ENCODE measurements at regions not wholly inside any gene's neighbourhood (a gene's known extent, or its start where the extent isn't known, plus 50 kb on each side); places are given as distances from the start of the nearest gene placed in this dataset.

DNA sequence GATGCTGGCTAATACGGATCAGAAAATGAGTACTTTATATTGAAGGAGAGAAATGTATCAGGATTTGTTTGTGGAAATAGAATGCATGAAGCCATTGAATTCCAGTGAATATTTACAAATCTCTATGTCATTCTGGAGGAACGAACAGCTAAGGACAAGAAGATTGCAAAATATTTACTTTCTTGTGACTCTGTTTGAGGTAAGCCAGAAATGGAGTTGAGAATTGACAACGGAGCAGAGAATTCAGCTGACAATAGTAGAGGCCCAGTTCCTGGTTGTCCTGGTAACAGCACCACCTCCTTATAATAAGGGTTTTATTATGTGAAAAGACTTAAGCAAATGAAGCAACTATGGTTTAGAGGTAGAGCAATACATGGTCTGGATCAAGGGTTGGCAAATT lies 349.2 kb downstream of the ADCYAP1 start:
- no peak for DNase-seq (ENCODE audit: low read depth)
- TF ChIP-seq, protein P1, sequence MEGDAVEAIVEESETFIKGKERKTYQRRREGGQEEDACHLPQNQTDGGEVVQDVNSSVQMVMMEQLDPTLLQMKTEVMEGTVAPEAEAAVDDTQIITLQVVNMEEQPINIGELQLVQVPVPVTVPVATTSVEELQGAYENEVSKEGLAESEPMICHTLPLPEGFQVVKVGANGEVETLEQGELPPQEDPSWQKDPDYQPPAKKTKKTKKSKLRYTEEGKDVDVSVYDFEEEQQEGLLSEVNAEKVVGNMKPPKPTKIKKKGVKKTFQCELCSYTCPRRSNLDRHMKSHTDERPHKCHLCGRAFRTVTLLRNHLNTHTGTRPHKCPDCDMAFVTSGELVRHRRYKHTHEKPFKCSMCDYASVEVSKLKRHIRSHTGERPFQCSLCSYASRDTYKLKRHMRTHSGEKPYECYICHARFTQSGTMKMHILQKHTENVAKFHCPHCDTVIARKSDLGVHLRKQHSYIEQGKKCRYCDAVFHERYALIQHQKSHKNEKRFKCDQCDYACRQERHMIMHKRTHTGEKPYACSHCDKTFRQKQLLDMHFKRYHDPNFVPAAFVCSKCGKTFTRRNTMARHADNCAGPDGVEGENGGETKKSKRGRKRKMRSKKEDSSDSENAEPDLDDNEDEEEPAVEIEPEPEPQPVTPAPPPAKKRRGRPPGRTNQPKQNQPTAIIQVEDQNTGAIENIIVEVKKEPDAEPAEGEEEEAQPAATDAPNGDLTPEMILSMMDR (IDR thresholded peaks at IDR 0.05; ENCODE audit: control insufficient read depth, insufficient read depth, low read depth, low read length, missing control alignments), result no peak
- H3K4me3 ChIP-seq (ENCODE audit: control insufficient read depth, low read depth, low read length), result no peak overlapping the region

DNA sequence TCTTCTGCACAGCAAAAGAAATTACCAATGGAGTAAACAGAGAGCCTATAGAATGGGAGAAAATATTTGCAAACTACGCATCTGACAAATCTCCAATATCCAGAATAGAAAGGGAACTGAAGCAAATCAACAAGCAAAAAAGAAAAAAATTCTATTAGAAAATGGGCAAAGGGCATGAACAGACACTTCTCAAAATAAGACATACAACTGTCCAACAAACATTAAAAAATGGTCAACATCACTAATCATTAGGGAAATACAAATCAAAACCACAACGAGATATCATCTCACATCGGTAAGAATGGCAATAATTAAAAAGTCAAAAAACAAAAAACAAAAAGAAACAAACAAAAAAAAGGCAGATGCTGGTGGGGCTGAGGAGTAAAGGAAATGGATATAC lies 356.4 kb downstream of the ADCYAP1 start:
- no peak overlapping the region for H3K4me3 ChIP-seq (ENCODE audit: control insufficient read depth, low read depth, low read length)
- TF ChIP-seq, protein P1 (IDR thresholded peaks at IDR 0.05; ENCODE audit: control insufficient read depth, insufficient read depth, low read depth, low read length, missing control alignments), result no peak
- no peak for DNase-seq (ENCODE audit: low read depth)

DNA sequence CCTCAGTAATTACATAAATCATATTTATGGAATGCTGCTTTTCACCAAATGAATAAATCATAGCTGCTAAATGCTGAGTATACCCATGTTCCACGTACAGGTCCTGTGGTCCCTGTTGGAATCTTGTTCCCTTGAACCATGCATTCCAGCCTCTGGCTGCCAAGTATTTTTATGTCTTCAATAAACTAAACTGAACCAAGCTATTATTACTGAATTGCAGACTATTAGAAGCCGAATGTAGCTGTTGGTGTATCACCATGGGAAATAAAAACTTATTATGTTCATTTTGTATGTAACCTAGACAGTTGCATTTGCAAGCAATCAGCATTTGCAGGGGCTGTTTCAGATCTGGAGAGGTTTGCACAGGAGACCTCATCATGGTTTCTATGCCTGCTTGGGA lies 362.4 kb downstream of the ADCYAP1 start:
- TF ChIP-seq, protein P1 (IDR thresholded peaks at IDR 0.05; ENCODE audit: control insufficient read depth, insufficient read depth, low read depth, low read length, missing control alignments), result no peak
- no peak for DNase-seq (ENCODE audit: low read depth)
- no peak overlapping the region for H3K4me3 ChIP-seq (ENCODE audit: control insufficient read depth, low read depth, low read length)

DNA sequence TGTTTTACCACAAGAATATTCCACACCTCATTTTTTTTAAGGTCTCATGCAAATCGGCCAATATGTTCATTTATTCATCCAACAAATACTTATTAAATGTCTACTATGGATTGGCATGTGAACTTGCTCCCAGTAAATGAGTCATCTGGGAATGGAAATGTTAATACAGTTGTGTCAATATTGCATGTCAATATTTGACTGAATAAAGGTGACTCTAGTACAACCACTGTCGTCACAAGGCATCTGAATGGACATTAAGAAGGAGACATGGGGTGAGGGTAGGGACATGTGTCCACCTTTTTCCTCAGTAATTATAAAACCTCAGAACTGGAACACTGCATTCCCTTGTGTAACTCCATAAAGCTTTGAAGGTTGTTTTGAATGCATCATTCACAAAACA lies 365.4 kb downstream of the ADCYAP1 start:
- H3K4me3 ChIP-seq (ENCODE audit: control insufficient read depth, low read depth, low read length), result no peak overlapping the region
- TF ChIP-seq, protein P1 (IDR thresholded peaks at IDR 0.05; ENCODE audit: control insufficient read depth, insufficient read depth, low read depth, low read length, missing control alignments), result no peak
- no peak for DNase-seq (ENCODE audit: low read depth)

DNA sequence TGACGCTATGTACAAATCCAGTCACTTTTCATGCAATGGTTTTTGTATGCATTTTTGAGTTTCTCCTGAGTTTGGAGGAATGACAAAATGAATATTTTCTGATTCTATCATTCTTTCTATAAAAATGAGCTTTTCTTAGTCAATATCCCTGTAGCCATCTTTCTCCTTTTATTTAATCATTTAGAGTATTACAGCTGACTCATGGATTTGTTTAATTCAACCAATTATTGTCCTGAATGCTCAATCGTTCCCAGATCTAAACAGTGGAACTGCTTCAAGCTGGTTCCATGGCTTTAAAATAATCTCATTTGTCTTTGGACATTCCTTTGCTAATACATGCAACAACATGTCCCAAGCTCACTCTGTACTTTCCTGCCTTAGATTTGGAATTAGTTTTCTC lies 368.8 kb downstream of the ADCYAP1 start:
- no peak for DNase-seq (ENCODE audit: low read depth)
- TF ChIP-seq, protein P1 (IDR thresholded peaks at IDR 0.05; ENCODE audit: control insufficient read depth, insufficient read depth, low read depth, low read length, missing control alignments), result no peak
- no peak overlapping the region for H3K4me3 ChIP-seq (ENCODE audit: control insufficient read depth, low read depth, low read length)

DNA sequence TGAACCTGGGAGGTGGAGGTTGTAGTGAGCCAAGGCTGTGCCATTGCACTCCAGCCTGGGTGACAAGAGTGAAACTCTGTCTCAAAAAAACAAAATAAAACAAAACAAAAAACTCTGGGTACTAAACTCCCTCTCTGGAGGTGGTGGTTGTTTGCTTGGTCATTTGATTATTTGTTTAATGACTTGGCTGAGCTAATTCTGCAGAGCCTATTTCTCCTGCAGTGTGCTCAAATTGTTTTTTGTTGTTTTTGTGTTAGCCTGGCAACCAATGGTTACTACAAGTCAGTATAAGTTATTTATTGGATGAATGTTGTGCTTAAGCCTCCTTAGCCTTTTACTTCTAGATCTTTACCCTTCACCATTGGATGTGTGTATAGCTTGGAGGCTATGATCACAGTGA lies 387.5 kb downstream of the ADCYAP1 start:
- DNase-seq (ENCODE audit: low read depth), result no peak
- TF ChIP-seq, protein P1 (IDR thresholded peaks at IDR 0.05; ENCODE audit: control insufficient read depth, insufficient read depth, low read depth, low read length, missing control alignments), result no peak

DNA sequence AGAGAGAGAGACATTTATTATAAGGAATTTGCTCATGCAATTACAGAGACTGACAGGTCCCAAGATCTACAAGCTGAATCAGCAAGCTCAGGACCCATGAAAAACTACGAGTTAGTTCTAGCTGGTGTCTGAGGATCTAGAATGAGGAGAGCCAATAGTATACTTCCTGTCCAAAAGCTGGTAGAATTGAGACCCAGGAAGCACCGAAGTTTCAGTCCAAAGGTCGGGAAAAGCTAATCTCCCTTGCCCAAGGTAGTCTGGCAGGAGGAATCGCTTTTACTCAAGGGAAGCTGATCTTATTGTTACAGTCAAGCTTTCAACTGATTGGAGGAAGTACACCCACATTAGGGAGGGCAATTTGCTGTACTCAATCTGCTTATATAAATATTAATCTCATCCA lies 389.6 kb downstream of the ADCYAP1 start:
- no peak for DNase-seq (ENCODE audit: low read depth)

More for the DNA sequence above, 387.5 kb downstream of the ADCYAP1 start:
- no peak overlapping the region for H3K4me3 ChIP-seq (ENCODE audit: control insufficient read depth, low read depth, low read length)

More for the DNA sequence above, 389.6 kb downstream of the ADCYAP1 start:
- no peak overlapping the region for H3K4me3 ChIP-seq (ENCODE audit: control insufficient read depth, low read depth, low read length)
- TF ChIP-seq, protein P1 (IDR thresholded peaks at IDR 0.05; ENCODE audit: control insufficient read depth, insufficient read depth, low read depth, low read length, missing control alignments), result no peak

Measured in AG09309 (cell line).